Activated naive CD8-positive, alpha-beta T cell treated with anti-CD3 and anti-CD28 coated beads, Interleukin-2, amount 10 ng/mL, durations not matched to agents 7 days and 5 days (primary cell): ENCODE measurements at regions not wholly inside any gene's neighbourhood (a gene's known extent, or its start where the extent isn't known, plus 50 kb on each side); places are given as distances from the start of the nearest gene placed in this dataset.
A peak's percentile ranks its signal among the peaks of the same experiment; 100 is the strongest.

ENCODE experiments used
- ATAC-seq: fragments of 150-1000 bp; cut with Tn5 transposase; one replicate; pipeline ENCODE4 v1.10.0; 2021; ENCODE audit warnings: low read depth, moderate library complexity
- POLR2A ChIA-PET: fragments of 350-600 bp; sonication (Branson Sonifier 250); formaldehyde crosslinking; loops from one replicate; lab custom pipeline; 2021; ENCODE audit warnings: antibody characterized with exemption; lab: Charles Lee
- DNase-seq: peaks from one replicate; pipeline ENCODE4 v3.0.0; 2021
- H3K27ac Mint-ChIP-seq: one replicate; pipeline ENCODE4 v1.8.0; 2022; ENCODE audit warnings: mild to moderate bottlenecking, mixed read lengths
- H3K27me3 Mint-ChIP-seq: one replicate; pipeline ENCODE4 v1.8.0; 2022; ENCODE audit warnings: mild to moderate bottlenecking, moderate library complexity, mixed read lengths
- H3K36me3 Mint-ChIP-seq: one replicate; pipeline ENCODE4 v1.8.0; 2021; ENCODE audit warnings: mild to moderate bottlenecking, mixed read lengths
- H3K4me1 Mint-ChIP-seq: one replicate; pipeline ENCODE4 v1.8.0; 2021; ENCODE audit warnings: mixed read lengths
- H3K4me3 Mint-ChIP-seq: one replicate; pipeline ENCODE4 v1.8.0; 2022; ENCODE audit warnings: mild to moderate bottlenecking, moderate library complexity, mixed read lengths
- H3K9me3 Mint-ChIP-seq: one replicate; pipeline ENCODE4 v1.8.0; 2021; ENCODE audit warnings: mixed read lengths

DNA sequence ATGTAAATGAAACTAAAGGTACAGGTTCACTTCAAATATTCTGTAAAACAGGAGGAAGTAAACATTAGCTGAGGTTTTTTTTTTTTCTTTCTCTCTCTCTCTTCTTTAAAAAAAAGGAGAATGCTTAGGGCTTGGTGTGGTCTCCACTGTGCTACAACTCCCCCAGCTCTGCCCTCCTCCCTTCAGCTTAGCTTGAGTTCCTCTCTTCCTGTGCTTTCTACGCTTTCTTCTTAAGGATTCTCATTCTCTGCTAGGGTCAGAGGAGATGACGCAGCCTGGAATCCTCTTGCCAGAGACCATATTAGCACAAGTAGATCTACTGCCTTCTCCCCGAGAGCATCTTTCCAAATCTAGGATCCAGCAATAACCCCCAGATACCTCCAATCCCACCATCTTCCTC is 69.1 kb upstream of the SNRK start:
- H3K4me3 Mint-ChIP-seq = peak overlapping the region; percentile 9

DNA sequence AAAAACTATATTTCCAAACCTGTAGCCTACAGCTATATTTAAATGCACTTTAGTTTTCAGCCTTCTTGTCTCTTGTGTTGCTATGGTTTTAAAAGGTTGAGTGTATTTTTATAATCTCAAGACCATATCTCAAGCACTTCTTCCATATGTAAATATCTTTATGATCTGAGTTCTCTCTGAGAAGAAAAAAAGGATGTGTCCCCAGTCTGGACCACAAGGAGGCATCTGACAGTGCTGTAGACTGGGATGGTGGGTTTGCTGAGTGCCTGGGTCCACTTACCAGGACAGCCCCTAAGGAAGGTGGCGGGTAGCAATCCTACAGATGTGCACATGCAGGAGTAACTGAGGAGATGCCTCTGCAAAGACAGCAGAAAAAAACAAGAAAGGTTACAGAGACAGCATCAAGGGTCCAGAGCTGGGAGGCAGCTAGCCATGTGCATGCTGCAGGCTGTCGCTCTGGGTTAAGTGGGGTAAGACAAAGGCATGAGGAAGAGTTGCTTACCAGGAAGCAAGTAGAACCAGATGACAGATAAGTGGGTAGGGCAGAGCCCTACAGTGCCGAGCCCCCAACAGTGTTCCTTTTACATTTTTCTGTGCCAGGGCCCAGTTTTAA is 70.6 kb upstream of the SNRK start:
- peaks cover 2% of the 10 kb centered on the region for H3K36me3 Mint-ChIP-seq
- peaks cover 16% of the 10 kb centered on the region for H3K4me1 Mint-ChIP-seq
- no peak for DNase-seq
- H3K4me3 Mint-ChIP-seq = no peak overlapping the region
- POLR2A ChIA-PET = interaction anchor here (1.5 kb wide), 1 partner anchor 53 kb away, joined by 5 read pairs; no protein-coding TSS in a partner anchor
- peak; percentile 57 for ATAC-seq
- peak overlapping the region; percentile 57 for H3K27ac Mint-ChIP-seq
- H3K27me3 Mint-ChIP-seq = no peaks in the 10 kb centered on the region
- H3K9me3 Mint-ChIP-seq = no peaks in the 10 kb centered on the region

More for the DNA sequence above, 69.1 kb upstream of the SNRK start:
- ATAC-seq = no peak
- H3K4me1 Mint-ChIP-seq = peaks cover 24% of the 10 kb centered on the region
- POLR2A ChIA-PET = no interaction called here
- no peaks in the 10 kb centered on the region for H3K27me3 Mint-ChIP-seq
- DNase-seq = no peak
- no peaks in the 10 kb centered on the region for H3K9me3 Mint-ChIP-seq
- peak overlapping the region; percentile 26 for H3K27ac Mint-ChIP-seq
- peaks cover 4% of the 10 kb centered on the region for H3K36me3 Mint-ChIP-seq

- Mint-ChIP-seq H3K9me3 (no peaks in the 10 kb centered on the region), H3K27me3 (no peaks in the 10 kb centered on the region), H3K4me3 (no peak overlapping the region), H3K27ac (no peak overlapping the region), H3K4me1 (peaks cover 13% of the 10 kb centered on the region), H3K36me3 (peaks cover 2% of the 10 kb centered on the region)
- ATAC-seq = no peak
- DNase-seq = no peak
- POLR2A ChIA-PET = no interaction called here
Measured at GRCh38 chr3:43215138-43215537, 71.2 kb upstream of the SNRK start.

- H3K4me1 Mint-ChIP-seq = peaks cover 13% of the 10 kb centered on the region
- H3K27me3 Mint-ChIP-seq = no peaks in the 10 kb centered on the region
- H3K9me3 Mint-ChIP-seq = no peaks in the 10 kb centered on the region
- DNase-seq = no peak
- peaks cover 2% of the 10 kb centered on the region for H3K36me3 Mint-ChIP-seq
- no peak overlapping the region for H3K4me3 Mint-ChIP-seq
- POLR2A ChIA-PET = no interaction called here
- H3K27ac Mint-ChIP-seq = no peak overlapping the region
- ATAC-seq = no peak
Measured at GRCh38 chr3:43214616-43215015, 71.7 kb upstream of the SNRK start.

- no peak for DNase-seq
- no peaks in the 10 kb centered on the region for H3K27me3 Mint-ChIP-seq
- POLR2A ChIA-PET = no interaction called here
Measured at GRCh38 chr3:43213631-43214030, 72.7 kb upstream of the SNRK start.

GRCh38 chr3:43212914-43213611 is 73.3 kb upstream of the SNRK start:
- H3K9me3 Mint-ChIP-seq = peaks cover 1% of the 10 kb centered on the region
- no peak overlapping the region for H3K27ac Mint-ChIP-seq
- H3K4me3 Mint-ChIP-seq = no peak overlapping the region
- H3K27me3 Mint-ChIP-seq = no peaks in the 10 kb centered on the region
- peaks cover 2% of the 10 kb centered on the region for H3K36me3 Mint-ChIP-seq
- ATAC-seq (no peak), DNase-seq (no peak)
- POLR2A ChIA-PET = interaction anchor here (0.6 kb wide), 1 partner anchor 33 kb away, joined by 3 read pairs; no protein-coding TSS in a partner anchor
- H3K4me1 Mint-ChIP-seq = peaks cover 13% of the 10 kb centered on the region

More at GRCh38 chr3:43213631-43214030, 72.7 kb upstream of the SNRK start:
- H3K27ac Mint-ChIP-seq = no peak overlapping the region
- H3K9me3 Mint-ChIP-seq = no peaks in the 10 kb centered on the region
- peaks cover 2% of the 10 kb centered on the region for H3K36me3 Mint-ChIP-seq
- no peak overlapping the region for H3K4me3 Mint-ChIP-seq
- H3K4me1 Mint-ChIP-seq = peaks cover 13% of the 10 kb centered on the region
- no peak for ATAC-seq

GRCh38 chr3:43211681-43212080 is 74.7 kb upstream of the SNRK start:
- POLR2A ChIA-PET = no interaction called here

DNA sequence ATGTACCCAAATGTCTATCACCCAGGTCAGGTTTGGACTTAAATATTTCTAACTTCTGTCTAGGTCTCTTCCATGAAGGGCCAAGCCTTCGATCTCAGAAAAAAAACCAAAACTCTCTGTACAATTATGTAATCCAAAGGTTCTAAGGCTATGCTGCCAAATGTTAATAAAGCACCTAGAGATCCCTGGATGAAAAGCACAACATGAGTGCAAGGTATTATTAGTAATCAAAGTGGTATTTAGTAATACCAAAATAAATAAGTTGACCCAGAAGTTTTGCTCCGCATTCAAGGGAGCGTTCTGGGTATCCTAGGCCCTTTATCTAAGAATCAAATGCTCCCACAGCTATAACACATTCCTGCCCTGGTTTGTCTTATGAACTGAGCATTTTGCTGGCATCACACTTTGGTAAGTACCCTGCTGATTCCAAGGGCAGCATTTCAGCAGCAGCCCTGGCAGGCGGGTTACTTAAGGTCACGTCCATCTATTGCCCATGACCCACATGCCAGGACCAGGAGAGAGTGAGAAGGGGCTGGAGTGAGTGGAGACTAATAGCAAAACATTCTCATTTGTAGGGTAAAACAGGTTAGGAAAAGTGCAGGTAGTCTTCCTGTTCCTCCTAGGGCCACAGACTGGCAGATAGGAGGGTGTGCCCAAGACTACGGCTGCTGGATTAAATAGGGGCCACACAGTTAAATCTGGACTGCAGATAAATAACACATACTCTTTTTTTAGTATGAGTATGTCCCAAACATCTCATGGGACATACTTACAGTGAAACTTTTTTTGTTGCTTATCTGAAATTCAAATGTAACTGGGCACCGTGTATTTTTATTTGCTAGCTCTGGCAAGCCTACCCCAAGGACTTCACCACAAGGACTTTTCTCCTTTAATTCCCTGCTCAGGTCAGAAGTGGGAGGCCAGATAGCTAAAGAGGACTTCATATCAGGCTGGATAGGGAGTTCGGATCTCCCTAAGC is 76.0 kb upstream of the SNRK start:
- H3K27ac Mint-ChIP-seq = no peak overlapping the region
- ATAC-seq (no peak), DNase-seq (no peak)
- no peak overlapping the region for H3K4me3 Mint-ChIP-seq
- no peaks in the 10 kb centered on the region for H3K27me3 Mint-ChIP-seq
- POLR2A ChIA-PET = no interaction called here
- no peaks in the 10 kb centered on the region for H3K36me3 Mint-ChIP-seq
- H3K4me1 Mint-ChIP-seq = no peaks in the 10 kb centered on the region
- peaks cover 1% of the 10 kb centered on the region for H3K9me3 Mint-ChIP-seq

More at GRCh38 chr3:43211681-43212080, 74.7 kb upstream of the SNRK start:
- Mint-ChIP-seq H3K4me3 (no peak overlapping the region), H3K9me3 (peaks cover 1% of the 10 kb centered on the region), H3K27me3 (no peaks in the 10 kb centered on the region), H3K27ac (no peak overlapping the region), H3K4me1 (peaks cover 6% of the 10 kb centered on the region), H3K36me3 (peaks cover 2% of the 10 kb centered on the region)
- ATAC-seq = no peak
- DNase-seq = no peak

DNA sequence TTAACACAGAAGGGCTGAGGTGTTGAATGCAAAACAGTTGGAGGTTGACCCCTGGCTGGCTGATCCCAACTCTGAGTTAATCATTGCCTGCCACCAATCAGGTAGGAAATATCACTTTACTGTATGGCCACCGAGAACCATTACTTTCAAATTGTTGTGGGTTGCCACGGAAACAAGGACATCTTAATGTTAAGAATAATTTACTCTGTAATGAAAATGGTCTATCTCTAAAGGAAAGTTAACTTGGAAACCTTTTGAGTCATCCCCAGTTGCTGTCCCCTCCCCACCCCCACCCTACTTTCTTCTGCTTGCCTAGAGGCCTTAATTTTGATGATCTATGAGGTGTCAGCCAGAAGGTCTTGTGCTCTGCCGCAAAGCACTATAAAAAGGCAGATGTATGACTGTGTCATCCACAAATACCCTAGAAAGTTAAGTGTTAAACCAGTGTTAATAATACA is 78.7 kb upstream of the SNRK start:
- no peak for ATAC-seq
- Mint-ChIP-seq H3K4me3 (no peak overlapping the region), H3K27ac (no peak overlapping the region), H3K36me3 (no peaks in the 10 kb centered on the region), H3K9me3 (peaks cover 1% of the 10 kb centered on the region), H3K4me1 (no peaks in the 10 kb centered on the region), H3K27me3 (no peaks in the 10 kb centered on the region)
- POLR2A ChIA-PET = no interaction called here
- no peak for DNase-seq

DNA sequence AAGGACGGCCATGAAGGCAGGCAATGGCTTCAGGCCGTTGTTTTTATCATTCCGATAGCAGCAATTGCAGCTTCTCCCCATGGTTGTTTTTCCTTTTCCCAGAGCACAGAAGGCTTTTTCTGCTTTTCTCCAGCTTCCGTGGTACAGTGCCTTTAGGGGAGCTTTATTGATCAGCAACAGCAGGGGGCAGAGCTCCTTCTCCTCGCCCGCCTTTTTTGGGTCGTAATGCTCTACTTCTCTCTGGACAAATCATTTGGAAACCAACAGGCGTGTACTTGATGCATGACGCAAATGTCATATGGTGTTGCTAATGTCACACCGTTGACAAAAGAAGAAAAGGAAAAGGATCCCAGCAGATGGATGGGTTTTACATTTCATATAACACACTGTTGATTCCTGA is 79.7 kb upstream of the SNRK start:
- Mint-ChIP-seq H3K4me3 (no peak overlapping the region), H3K4me1 (no peaks in the 10 kb centered on the region), H3K27me3 (no peaks in the 10 kb centered on the region), H3K36me3 (no peaks in the 10 kb centered on the region), H3K9me3 (peaks cover 1% of the 10 kb centered on the region), H3K27ac (no peak overlapping the region)
- ATAC-seq = no peak
- POLR2A ChIA-PET = no interaction called here
- DNase-seq = no peak

- H3K9me3 Mint-ChIP-seq = peaks cover 1% of the 10 kb centered on the region
- no peaks in the 10 kb centered on the region for H3K4me1 Mint-ChIP-seq
- H3K4me3 Mint-ChIP-seq = no peak overlapping the region
- DNase-seq = no peak
- ATAC-seq = no peak
- POLR2A ChIA-PET = no interaction called here
- H3K27me3 Mint-ChIP-seq = no peaks in the 10 kb centered on the region
- H3K36me3 Mint-ChIP-seq = no peaks in the 10 kb centered on the region
- no peak overlapping the region for H3K27ac Mint-ChIP-seq
Measured at GRCh38 chr3:43206105-43206504, 80.2 kb upstream of the SNRK start.

DNA sequence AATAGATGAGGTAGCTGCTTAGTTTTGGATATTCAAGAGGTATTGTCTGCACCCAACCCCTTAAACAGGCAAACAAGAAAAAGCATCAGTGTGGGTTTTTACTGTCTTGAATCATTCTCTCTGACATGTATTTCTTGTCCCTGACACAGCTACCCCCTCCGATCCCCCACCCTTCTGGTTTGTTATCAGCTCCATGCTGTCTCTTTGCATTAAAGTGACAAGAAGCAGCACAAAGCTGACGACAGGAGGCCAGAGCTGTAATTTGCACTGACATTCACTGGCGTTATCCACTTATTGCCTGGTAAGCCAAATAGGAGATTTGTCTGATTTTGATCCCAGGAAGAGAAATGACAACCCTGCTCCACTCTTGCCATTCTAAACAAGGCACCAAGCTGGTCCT is 83.3 kb upstream of the SNRK start:
- peaks cover 1% of the 10 kb centered on the region for H3K9me3 Mint-ChIP-seq
- DNase-seq (no peak), ATAC-seq (no peak)
- peaks cover 10% of the 10 kb centered on the region for H3K4me1 Mint-ChIP-seq
- no peak overlapping the region for H3K27ac Mint-ChIP-seq
- POLR2A ChIA-PET = no interaction called here
- H3K36me3 Mint-ChIP-seq = peaks cover 3% of the 10 kb centered on the region
- peaks cover 3% of the 10 kb centered on the region for H3K27me3 Mint-ChIP-seq
- H3K4me3 Mint-ChIP-seq = no peak overlapping the region

DNA sequence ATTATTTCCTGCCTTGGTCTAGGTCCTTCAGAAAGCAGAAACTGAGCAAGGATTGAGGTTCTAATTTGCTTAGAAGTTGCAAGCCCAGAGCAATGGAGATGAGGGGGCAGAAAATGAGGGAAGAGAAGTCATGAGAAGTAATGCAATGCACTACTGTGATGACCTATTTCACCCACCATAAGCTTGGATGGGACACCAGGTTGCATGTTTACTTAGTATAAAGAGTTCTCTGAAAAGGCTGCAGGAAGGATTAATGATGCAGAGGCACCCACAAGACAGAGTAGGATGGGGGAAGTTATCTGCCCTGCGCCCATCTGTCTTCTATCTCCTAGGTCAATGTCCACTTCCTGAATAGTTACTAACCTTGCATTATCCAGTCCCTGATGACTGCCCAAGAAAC is 84.8 kb upstream of the SNRK start:
- POLR2A ChIA-PET = interaction anchor here (1.3 kb wide), 1 partner anchor 39 kb away, joined by 3 read pairs; no protein-coding TSS in a partner anchor
- Mint-ChIP-seq H3K9me3 (peaks cover 1% of the 10 kb centered on the region), H3K27me3 (peaks cover 3% of the 10 kb centered on the region), H3K4me1 (peaks cover 11% of the 10 kb centered on the region), H3K4me3 (no peak overlapping the region), H3K36me3 (peaks cover 3% of the 10 kb centered on the region), H3K27ac (no peak overlapping the region)
- DNase-seq = no peak
- no peak for ATAC-seq
